ENCODE measurements at regions not wholly inside any gene's neighbourhood (a gene's known extent, or its start where the extent isn't known, plus 50 kb on each side); places are given as distances from the start of the nearest gene placed in this dataset.
"Not testable (repeated sequence)": the region's sequence is repeated elsewhere in the genome, so short reads cannot be mapped to it uniquely, and the experiment has no call there.

DNA sequence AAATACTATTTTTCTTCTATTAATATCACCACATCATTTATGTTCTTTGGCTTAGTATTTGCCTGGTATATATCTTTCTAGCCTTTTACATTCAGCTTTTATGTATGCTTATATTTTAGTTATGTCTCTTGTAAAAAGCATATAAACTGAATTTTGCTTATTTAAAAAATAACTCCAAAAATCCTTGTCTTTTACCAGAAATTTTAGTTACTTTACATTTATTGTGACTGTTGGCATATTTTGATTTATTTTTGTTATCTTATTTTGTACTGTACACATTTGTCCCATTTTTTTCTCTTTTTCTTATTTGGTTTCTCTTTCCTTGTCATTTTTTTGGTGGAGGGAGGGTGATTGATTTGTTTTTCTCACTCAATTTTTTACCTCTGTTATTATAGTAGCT, 169.6 kb downstream of the UACA start:
- Mint-ChIP-seq H3K4me1 (ENCODE audit: low read depth, unreplicated experiment) (no peaks in the 10 kb centered on the region), H3K36me3 (ENCODE audit: unreplicated experiment) (peaks cover 4% of the 10 kb centered on the region), H3K27ac (ENCODE audit: unreplicated experiment) (no peak overlapping the region), H3K4me3 (ENCODE audit: unreplicated experiment) (no peak overlapping the region), H3K9me3 (ENCODE audit: unreplicated experiment) (peaks cover 4% of the 10 kb centered on the region), H3K27me3 (ENCODE audit: unreplicated experiment) (peaks cover 1% of the 10 kb centered on the region)
- TF ChIP-seq, protein P1, sequence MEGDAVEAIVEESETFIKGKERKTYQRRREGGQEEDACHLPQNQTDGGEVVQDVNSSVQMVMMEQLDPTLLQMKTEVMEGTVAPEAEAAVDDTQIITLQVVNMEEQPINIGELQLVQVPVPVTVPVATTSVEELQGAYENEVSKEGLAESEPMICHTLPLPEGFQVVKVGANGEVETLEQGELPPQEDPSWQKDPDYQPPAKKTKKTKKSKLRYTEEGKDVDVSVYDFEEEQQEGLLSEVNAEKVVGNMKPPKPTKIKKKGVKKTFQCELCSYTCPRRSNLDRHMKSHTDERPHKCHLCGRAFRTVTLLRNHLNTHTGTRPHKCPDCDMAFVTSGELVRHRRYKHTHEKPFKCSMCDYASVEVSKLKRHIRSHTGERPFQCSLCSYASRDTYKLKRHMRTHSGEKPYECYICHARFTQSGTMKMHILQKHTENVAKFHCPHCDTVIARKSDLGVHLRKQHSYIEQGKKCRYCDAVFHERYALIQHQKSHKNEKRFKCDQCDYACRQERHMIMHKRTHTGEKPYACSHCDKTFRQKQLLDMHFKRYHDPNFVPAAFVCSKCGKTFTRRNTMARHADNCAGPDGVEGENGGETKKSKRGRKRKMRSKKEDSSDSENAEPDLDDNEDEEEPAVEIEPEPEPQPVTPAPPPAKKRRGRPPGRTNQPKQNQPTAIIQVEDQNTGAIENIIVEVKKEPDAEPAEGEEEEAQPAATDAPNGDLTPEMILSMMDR (IDR thresholded peaks at IDR 0.05; ENCODE audit: partially characterized antibody, unreplicated experiment) = no peak
- DNase-seq = no peak

DNA sequence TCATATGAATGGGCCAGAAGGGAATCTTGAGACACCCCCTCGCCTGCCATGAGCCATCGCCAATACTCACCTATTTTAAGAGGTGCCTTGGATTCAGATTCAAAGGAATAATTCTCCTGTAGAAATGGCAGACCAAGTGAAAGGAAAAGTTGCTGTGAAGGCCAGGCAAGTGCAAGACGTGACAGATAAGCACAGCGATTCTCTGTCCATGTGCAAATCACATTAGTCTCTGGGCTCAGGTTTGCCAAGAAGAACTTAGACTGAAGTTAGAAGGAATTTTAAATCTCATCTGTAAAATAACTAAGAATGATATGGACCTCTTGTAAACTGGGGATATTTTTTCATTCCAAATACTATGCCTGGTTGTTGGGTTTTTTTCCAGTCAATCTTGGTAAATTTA, 173.6 kb downstream of the UACA start:
- Mint-ChIP-seq H3K27me3 (ENCODE audit: unreplicated experiment) (peaks cover 10% of the 10 kb centered on the region), H3K4me1 (ENCODE audit: low read depth, unreplicated experiment) (no peaks in the 10 kb centered on the region), H3K36me3 (ENCODE audit: unreplicated experiment) (peaks cover 9% of the 10 kb centered on the region), H3K4me3 (ENCODE audit: unreplicated experiment) (no peak overlapping the region), H3K27ac (ENCODE audit: unreplicated experiment) (no peak overlapping the region), H3K9me3 (ENCODE audit: unreplicated experiment) (peaks cover 8% of the 10 kb centered on the region)
- no peak for DNase-seq
- TF ChIP-seq, protein P1 (IDR thresholded peaks at IDR 0.05; ENCODE audit: partially characterized antibody, unreplicated experiment) = no peak

DNA sequence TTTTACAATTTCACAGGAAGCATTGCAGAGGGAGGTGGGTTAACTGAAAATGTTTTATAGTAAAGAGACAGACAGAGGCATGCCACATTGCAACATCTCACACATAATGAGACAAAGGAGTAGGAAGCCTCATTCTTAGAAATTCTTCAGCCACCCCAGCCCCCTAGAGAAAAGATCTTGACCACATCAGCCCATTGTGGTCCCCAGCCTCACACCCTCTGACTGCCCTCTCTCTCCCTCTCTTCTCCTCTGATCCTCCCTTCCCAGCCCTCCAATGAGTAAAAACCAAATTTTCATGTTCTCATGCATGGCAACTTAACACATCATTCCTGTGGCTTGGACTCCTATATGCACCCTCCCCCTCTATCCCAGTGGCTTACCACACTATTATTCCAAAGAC, 174.1 kb downstream of the UACA start:
- Mint-ChIP-seq H3K27me3 (ENCODE audit: unreplicated experiment) (peaks cover 14% of the 10 kb centered on the region), H3K27ac (ENCODE audit: unreplicated experiment) (no peak overlapping the region)

DNA sequence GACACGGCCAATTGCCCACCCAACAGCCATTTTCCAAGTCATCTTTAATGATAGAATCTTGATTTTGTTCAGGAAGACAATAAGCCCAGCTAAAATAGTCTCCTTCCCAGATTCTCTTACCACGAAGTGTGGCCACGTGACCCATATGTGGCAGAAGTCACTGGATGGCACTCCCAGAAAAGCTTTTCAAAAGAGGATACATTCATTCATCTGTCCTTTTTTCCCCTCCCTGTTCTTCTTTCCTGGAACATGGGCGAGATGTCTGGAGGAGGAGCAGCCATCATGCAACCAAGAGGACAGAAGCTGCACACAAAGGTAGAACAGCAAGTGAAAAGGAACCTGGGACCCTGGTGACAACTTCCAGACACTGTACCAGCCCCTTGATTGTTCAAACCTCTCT, 174.7 kb downstream of the UACA start:
- TF ChIP-seq, protein P1 (IDR thresholded peaks at IDR 0.05; ENCODE audit: partially characterized antibody, unreplicated experiment) = no peak
- Mint-ChIP-seq H3K27me3 (ENCODE audit: unreplicated experiment) (peaks cover 16% of the 10 kb centered on the region), H3K9me3 (ENCODE audit: unreplicated experiment) (peaks cover 6% of the 10 kb centered on the region), H3K4me1 (ENCODE audit: low read depth, unreplicated experiment) (no peaks in the 10 kb centered on the region), H3K27ac (ENCODE audit: unreplicated experiment) (no peak overlapping the region), H3K36me3 (ENCODE audit: unreplicated experiment) (peaks cover 5% of the 10 kb centered on the region), H3K4me3 (ENCODE audit: unreplicated experiment) (no peak overlapping the region)
- DNase-seq = no peak

More for the DNA sequence above, 174.1 kb downstream of the UACA start:
- no peaks in the 10 kb centered on the region for H3K4me1 Mint-ChIP-seq (ENCODE audit: low read depth, unreplicated experiment)
- no peak overlapping the region for H3K4me3 Mint-ChIP-seq (ENCODE audit: unreplicated experiment)
- peaks cover 9% of the 10 kb centered on the region for H3K36me3 Mint-ChIP-seq (ENCODE audit: unreplicated experiment)
- H3K9me3 Mint-ChIP-seq (ENCODE audit: unreplicated experiment) = peaks cover 8% of the 10 kb centered on the region
- TF ChIP-seq, protein P1 (IDR thresholded peaks at IDR 0.05; ENCODE audit: partially characterized antibody, unreplicated experiment) = no peak
- DNase-seq = no peak

DNA sequence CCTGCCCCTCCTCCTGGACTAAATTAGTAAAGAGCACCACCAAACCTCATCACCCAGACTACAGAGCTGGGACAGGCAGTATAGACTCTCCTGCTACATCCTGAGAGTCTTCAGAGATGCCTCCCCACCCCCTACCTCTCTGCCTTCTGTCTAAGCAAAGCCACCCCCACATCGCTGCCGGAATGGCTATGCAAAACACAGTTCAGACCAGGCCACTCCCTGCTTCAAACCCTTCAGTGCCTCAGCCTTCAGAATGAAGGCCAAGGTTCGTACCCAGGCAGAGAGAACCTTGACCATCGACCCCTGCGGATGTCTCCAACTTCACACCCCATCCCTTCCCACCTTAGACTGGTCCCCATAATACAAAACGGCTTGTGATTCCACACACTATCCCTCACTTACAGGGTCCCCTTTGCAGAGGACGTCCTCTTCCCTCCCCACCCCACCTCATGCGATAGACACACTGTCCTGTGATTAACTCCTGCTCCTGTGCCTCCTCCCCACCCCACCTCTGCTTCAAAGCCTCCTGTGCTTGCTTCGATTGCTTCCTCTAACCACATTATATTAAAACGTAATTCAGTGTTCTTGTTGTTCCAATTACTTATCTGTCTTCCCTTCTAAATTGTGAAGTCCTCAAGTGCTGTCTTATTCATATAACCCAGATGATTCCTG, 175.3 kb downstream of the UACA start:
- H3K36me3 Mint-ChIP-seq (ENCODE audit: unreplicated experiment) = peaks cover 5% of the 10 kb centered on the region
- H3K27ac Mint-ChIP-seq (ENCODE audit: unreplicated experiment) = no peak overlapping the region
- TF ChIP-seq, protein P1 (IDR thresholded peaks at IDR 0.05; ENCODE audit: partially characterized antibody, unreplicated experiment) = no peak
- H3K4me1 Mint-ChIP-seq (ENCODE audit: low read depth, unreplicated experiment) = no peaks in the 10 kb centered on the region
- peaks cover 16% of the 10 kb centered on the region for H3K27me3 Mint-ChIP-seq (ENCODE audit: unreplicated experiment)
- peaks cover 6% of the 10 kb centered on the region for H3K9me3 Mint-ChIP-seq (ENCODE audit: unreplicated experiment)
- DNase-seq = no peak
- no peak overlapping the region for H3K4me3 Mint-ChIP-seq (ENCODE audit: unreplicated experiment)

DNA sequence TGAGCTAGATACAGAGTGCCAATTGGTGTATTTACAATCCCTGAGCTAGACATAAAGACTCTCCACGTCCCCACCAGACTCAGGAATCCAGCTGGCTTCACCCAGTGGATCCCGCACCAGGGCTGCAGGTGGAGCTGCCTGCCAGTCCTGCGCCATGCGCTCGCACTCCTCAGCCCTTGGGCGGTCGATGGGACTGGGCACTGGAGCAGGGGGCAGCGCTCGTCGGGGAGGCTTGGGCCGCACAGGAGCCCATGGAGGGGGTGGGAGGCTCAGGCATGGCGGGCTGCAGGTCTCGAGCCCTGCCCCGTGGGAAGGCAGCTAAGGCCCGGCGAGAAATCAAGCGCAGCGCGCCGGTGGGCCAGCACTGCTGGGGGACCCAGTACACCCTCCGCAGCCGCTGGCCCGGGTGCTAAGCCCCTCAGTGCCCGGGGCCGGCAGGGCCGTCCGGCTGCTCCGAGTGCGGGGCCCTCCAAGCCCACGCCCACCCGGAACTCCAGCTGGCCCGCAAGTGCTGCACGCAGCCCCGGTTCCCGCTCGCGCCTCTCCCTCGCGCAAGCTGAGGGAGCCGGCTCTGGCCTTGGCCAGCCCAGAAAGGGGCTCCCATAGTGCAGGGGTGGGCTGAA, 176.2 kb downstream of the UACA start:
- H3K27ac Mint-ChIP-seq (ENCODE audit: unreplicated experiment); H3K9me3 Mint-ChIP-seq (ENCODE audit: unreplicated experiment); DNase-seq; H3K4me3 Mint-ChIP-seq (ENCODE audit: unreplicated experiment); H3K36me3 Mint-ChIP-seq (ENCODE audit: unreplicated experiment); H3K4me1 Mint-ChIP-seq (ENCODE audit: low read depth, unreplicated experiment): not testable (repeated sequence)
- peaks cover 16% of the 10 kb centered on the region for H3K27me3 Mint-ChIP-seq (ENCODE audit: unreplicated experiment)
